IMR-90 (cell line): ENCODE measurements at regions not wholly inside any gene's neighbourhood (a gene's known extent, or its start where the extent isn't known, plus 50 kb on each side); places are given as distances from the start of the nearest gene placed in this dataset.

Source experiments
- ATAC-seq: fragments of 200-7000 bp; cut with Tn5 transposase; 2 replicates; pipeline ENCODE4 v1.9.1; 2020; ENCODE audit warnings: low read depth, mild to moderate bottlenecking, moderate library complexity
- BruUV-seq: library from RNA; stranded (reverse); fragments of 400-500 nt; replicated peaks from 2 replicates; lab custom pipeline; 2021; lab: Mats Ljungman, UMichigan
- CTCF ChIA-PET: fragments of 300-600 bp; formaldehyde crosslinking; extraction: SDS; loops from one replicate; lab custom pipeline; 2021; ENCODE audit warnings: antibody characterized with exemption; lab: Yijun Ruan, JAX
- POLR2A ChIA-PET: fragments of 300-600 bp; sonication (Branson Sonifier 250); formaldehyde crosslinking; loops from one replicate; lab custom pipeline; 2022; ENCODE audit warnings: antibody characterized with exemption; ENCODE audit not compliant: unreplicated experiment; lab: Charles Lee
- DNase-seq: peaks from one replicate; pipeline ENCODE4 v3.0.0; 2013
- H2AFZ ChIP-seq: replicated peaks from 2 replicates; pipeline ENCODE3; 2013; ENCODE audit warnings: low read length, mild to moderate bottlenecking; ENCODE audit not compliant: poor library complexity
- H2AK5ac ChIP-seq: 2 replicates; pipeline ENCODE4 v1.6.1; 2013; ENCODE audit warnings: low read depth, low read length, inconsistent platforms
- H2AK9ac ChIP-seq: replicated peaks from 2 replicates; pipeline ENCODE3; 2013; ENCODE audit warnings: mild to moderate bottlenecking, low read depth, low read length, moderate library complexity; ENCODE audit not compliant: poor library complexity
- H2BK120ac ChIP-seq: 2 replicates; pipeline ENCODE4 v1.6.1; 2013; ENCODE audit warnings: low read depth, low read length, inconsistent platforms
- H2BK15ac ChIP-seq: 3 replicates; pipeline ENCODE4 v1.6.1; 2013; ENCODE audit warnings: low read depth, low read length, inconsistent platforms
- H2BK20ac ChIP-seq: 2 replicates; pipeline ENCODE4 v1.6.1; 2013; ENCODE audit warnings: low read depth, mild to moderate bottlenecking, inconsistent platforms, low read length, moderate library complexity
- H2BK5ac ChIP-seq: 2 replicates; pipeline ENCODE4 v1.6.1; 2013; ENCODE audit warnings: mild to moderate bottlenecking, low read depth, low read length, inconsistent platforms; ENCODE audit not compliant: poor library complexity, severe bottlenecking
- H3K14ac ChIP-seq: replicated peaks from 2 replicates; pipeline ENCODE4 v1.6.1; 2013; ENCODE audit warnings: low read depth, low read length, inconsistent platforms
- H3K18ac ChIP-seq: 2 replicates; pipeline ENCODE4 v1.6.1; 2013; ENCODE audit warnings: low read depth, low read length, control low read depth
- H3K23ac ChIP-seq: 2 replicates; pipeline ENCODE4 v1.6.1; 2013; ENCODE audit warnings: low read depth, low read length, inconsistent platforms
- H3K27ac ChIP-seq: 2 replicates; pipeline ENCODE4 v1.5.1; 2013; ENCODE audit warnings: mild to moderate bottlenecking, control low read depth, low read length; ENCODE audit not compliant: insufficient read depth
- H3K27me3 ChIP-seq: 2 replicates; pipeline ENCODE4 v1.6.1; 2013; ENCODE audit warnings: low read length; ENCODE audit not compliant: control insufficient read depth, insufficient read depth
- H3K36me3 ChIP-seq: 2 replicates; pipeline ENCODE4 v1.6.1; 2013; ENCODE audit warnings: low read length, mixed read lengths; ENCODE audit not compliant: control insufficient read depth, insufficient read depth
- H3K4ac ChIP-seq: 2 replicates; pipeline ENCODE4 v1.6.1; 2013; ENCODE audit warnings: low read depth, low read length, inconsistent platforms
- H3K4me1 ChIP-seq: 2 replicates; pipeline ENCODE4 v1.6.1; 2013; ENCODE audit warnings: low read length, mixed read lengths; ENCODE audit not compliant: control insufficient read depth, insufficient read depth
- H3K4me2 ChIP-seq: 2 replicates; pipeline ENCODE4 v1.6.1; 2013; ENCODE audit warnings: low read depth, mild to moderate bottlenecking, control low read depth, low read length, moderate library complexity
- H3K4me3 ChIP-seq: 2 replicates; pipeline ENCODE4 v1.5.1; 2013; ENCODE audit warnings: low read depth, mild to moderate bottlenecking, control low read depth, low read length, moderate library complexity; ENCODE audit not compliant: insufficient read depth
- H3K56ac ChIP-seq: 2 replicates; pipeline ENCODE4 v1.6.1; 2013; ENCODE audit warnings: low read length, inconsistent platforms; ENCODE audit not compliant: insufficient read depth; ENCODE audit errors: extremely low read depth
- H3K79me1 ChIP-seq, 2 experiments: 2 replicates each; pipeline ENCODE4 v1.6.1; 2013; ENCODE audit warnings: low read length in 2 of 2, inconsistent platforms in 1 of 2, low read depth in 1 of 2
- H3K9ac ChIP-seq: 2 replicates; pipeline ENCODE4 v1.6.1; 2013; ENCODE audit warnings: low read depth, low read length, control low read depth
- H3K9me1 ChIP-seq: 2 replicates; pipeline ENCODE4 v1.6.1; 2013; ENCODE audit warnings: low read length, inconsistent platforms; ENCODE audit not compliant: insufficient read depth
- H3K9me3 ChIP-seq: 2 replicates; pipeline ENCODE4 v1.6.1; 2013; ENCODE audit warnings: low read length; ENCODE audit not compliant: control insufficient read depth, insufficient read depth
- H4K20me1 ChIP-seq: 2 replicates; pipeline ENCODE4 v1.6.1; 2013; ENCODE audit warnings: low read length, inconsistent platforms; ENCODE audit not compliant: insufficient read depth
- H4K5ac ChIP-seq: 2 replicates; pipeline ENCODE4 v1.6.1; 2013; ENCODE audit warnings: mild to moderate bottlenecking, low read depth, low read length, control low read depth
- H4K8ac ChIP-seq, 2 experiments: 2 replicates each; pipeline ENCODE4 v1.6.1; 2013; ENCODE audit warnings: low read depth in 2 of 2, low read length in 2 of 2, control low read depth in 1 of 2, inconsistent platforms in 1 of 2
- H4K91ac ChIP-seq: 2 replicates; pipeline ENCODE4 v1.6.1; 2013; ENCODE audit warnings: low read depth, low read length, inconsistent platforms; ENCODE audit not compliant: insufficient read depth
- ELK1 ChIP-seq: fragments of 150-350 bp; IDR thresholded peaks from 2 replicates; pipeline ENCODE4 v1.6.1; 2016; ENCODE audit warnings: low read depth, mild to moderate bottlenecking, low read length, moderate library complexity, borderline replicate concordance
- MXI1 ChIP-seq: IDR thresholded peaks from 2 replicates; pipeline ENCODE4 v1.6.1; 2012; ENCODE audit warnings: low read depth, mild to moderate bottlenecking, low read length, moderate library complexity, borderline replicate concordance
- RFX5 ChIP-seq: IDR thresholded peaks from 2 replicates; pipeline ENCODE4 v1.8.0; 2012; ENCODE audit warnings: low read depth, mild to moderate bottlenecking, low read length, moderate library complexity
- WGBS, 2 experiments: methylation state at CpG; one replicate each; pipeline versions ENCODE4 v1.1.5 to v1.1.7; 2013; ENCODE audit warnings: missing lambda C conversion rate in 2 of 2; ENCODE audit not compliant: insufficient read length in 1 of 2; ENCODE audit errors: extremely low coverage in 2 of 2; 5-methylcytosine and 5-hydroxymethylcytosine counted together
- dilution Hi-C: fragments of 300-500 bp; cut with HindIII; formaldehyde crosslinking; loops from one replicate; pipeline ENCODE4 v1.14.3; 2018; ENCODE audit warnings: low sequenced_read_pairs; ENCODE audit not compliant: unreplicated experiment
- in situ Hi-C: fragments of 300-500 bp; cut with MboI; formaldehyde crosslinking; loops from 3 replicates; pipeline ENCODE4 v1.14.3; 2019; ENCODE audit warnings: low sequenced_read_pairs, inconsistent platforms, mixed read lengths
- intact Hi-C: fragments of 100-400 bp; cut with micrococcal nuclease; formaldehyde crosslinking; loops from 2 replicates; pipeline ENCODE4 v1.10.0; 2022

DNA sequence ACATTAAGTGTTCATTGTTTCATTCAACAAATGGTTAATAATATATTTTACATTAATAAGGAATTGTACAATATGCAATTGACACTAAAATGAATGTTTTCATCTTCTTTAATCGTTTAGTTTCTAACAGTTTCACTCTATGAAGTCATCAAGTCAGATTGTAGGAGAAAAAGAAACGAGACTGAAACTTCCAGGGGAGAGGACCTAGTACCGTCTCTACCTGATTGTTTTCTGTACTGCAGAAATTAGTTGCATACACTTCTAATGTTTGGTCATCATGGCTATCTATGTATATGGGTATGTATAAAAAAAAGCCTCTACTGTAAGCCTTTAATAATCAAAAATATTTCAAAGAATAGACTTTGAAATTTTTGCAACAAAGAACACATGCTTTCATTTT lies 1350.9 kb downstream of the ARAP2 start:
- no TSS peak for BruUV-seq
- H3K4me3 ChIP-seq = no peak overlapping the region

More for the DNA sequence above, 1350.9 kb downstream of the ARAP2 start:
- H3K4me2 ChIP-seq = no peak overlapping the region
- H3K9me3 ChIP-seq = no peaks in the 10 kb centered on the region
- H3K18ac ChIP-seq = no peak overlapping the region
- ChIA-PET POLR2A (no interaction called here), CTCF (no interaction called here)
- H3K56ac ChIP-seq = no peak overlapping the region
- dilution Hi-C loops (no loop called here), intact Hi-C loops (no loop called here), in situ Hi-C loops (no loop called here)
- no peaks in the 10 kb centered on the region for H3K27me3 ChIP-seq
- no peak overlapping the region for H2BK120ac ChIP-seq
- H3K79me1 ChIP-seq = no peaks in the 10 kb centered on the region
- no CpG with 5 or more reads among the region's 3 CpGs for WGBS, 2 experiments
- H3K9me1 ChIP-seq = no peaks in the 10 kb centered on the region
- no peak overlapping the region for H2AK5ac ChIP-seq
- no peak overlapping the region for H2BK15ac ChIP-seq
- H4K91ac ChIP-seq = no peak overlapping the region
- no peak overlapping the region for H2BK20ac ChIP-seq
- H3K36me3 ChIP-seq = no peaks in the 10 kb centered on the region
- ATAC-seq (no peak), DNase-seq (no peak)
- no peak overlapping the region for H2AFZ ChIP-seq
- H2BK5ac ChIP-seq = no peak overlapping the region
- no peaks in the 10 kb centered on the region for H4K20me1 ChIP-seq
- no peak overlapping the region for H3K9ac ChIP-seq
- TF ChIP-seq MXI1 = no peak
- TF ChIP-seq RFX5 = no peak
- TF ChIP-seq ELK1 = no peak
- H3K4me1 ChIP-seq = no peaks in the 10 kb centered on the region
- no peak overlapping the region for H3K14ac ChIP-seq
- H4K8ac ChIP-seq = no peak overlapping the region
- H3K4ac ChIP-seq = no peak overlapping the region
- no peak overlapping the region for H3K27ac ChIP-seq
- H4K5ac ChIP-seq = no peak overlapping the region
- no peak overlapping the region for H2AK9ac ChIP-seq
- no peak overlapping the region for H3K23ac ChIP-seq
